Testis (tissue), 2 donors: ENCODE measurements at regions not wholly inside any gene's neighbourhood (a gene's known extent, or its start where the extent isn't known, plus 50 kb on each side); places are given as distances from the start of the nearest gene placed in this dataset.

Source experiments
- DNase-seq: peaks from one replicate; pipeline ENCODE4 v3.0.0-alpha.2; 2019
- H3K27ac ChIP-seq, 2 donors: fragments of 200-600 bp; sonication (generic); one replicate each; pipeline ENCODE4 v1.5.1; 2019
- H3K27me3 ChIP-seq: fragments of 200-600 bp; sonication (generic); one replicate; pipeline ENCODE4 v1.5.1; 2019
- H3K36me3 ChIP-seq: fragments of 200-600 bp; sonication (generic); one replicate; pipeline ENCODE4 v1.5.1; 2017; ENCODE audit warnings: low read depth; ENCODE audit errors: missing control alignments
- H3K4me1 ChIP-seq: fragments of 200-600 bp; sonication (generic); one replicate; pipeline ENCODE4 v1.5.1; 2019
- H3K4me3 ChIP-seq, 2 donors: fragments of 200-600 bp; sonication (generic); one replicate each; pipeline ENCODE4 v1.5.1; 2017 to 2019
- H3K9me3 ChIP-seq: fragments of 200-600 bp; sonication (generic); one replicate; pipeline ENCODE4 v1.5.1; 2017
- CTCF ChIP-seq, 3 experiments: fragments of 450-650 bp in 2 of 3; fragments of 200-600 bp in 1 of 3; sonication (generic) in 1 of 3; IDR thresholded peaks; one replicate each; pipeline ENCODE4 v1.5.1; 2016 to 2019; ENCODE audit warnings: antibody characterized with exemption in 3 of 3, mild to moderate bottlenecking in 2 of 3, moderate library complexity in 1 of 3
- POLR2A ChIP-seq: fragments of 450-650 bp; IDR thresholded peaks from one replicate; pipeline ENCODE4 v1.6.1; 2017; ENCODE audit warnings: antibody characterized with exemption, mild to moderate bottlenecking, moderate library complexity
- WGBS, 2 donors: methylation state at CpG; one replicate each; pipeline ENCODE4 v1.1.5; 2018; 5-methylcytosine and 5-hydroxymethylcytosine counted together
- intact Hi-C: fragments of 100-400 bp; cut with DNase I; formaldehyde crosslinking; loops from one replicate; pipeline ENCODE4 v1.15.1; 2023; ENCODE audit warnings: low total_unique reads

- no peak for DNase-seq
- no peak overlapping the region for H3K27ac ChIP-seq
- H3K4me3 ChIP-seq: no peak overlapping the region
- H3K27me3 ChIP-seq: no peaks in the 10 kb centered on the region
- no peaks in the 10 kb centered on the region for H3K9me3 ChIP-seq
- H3K36me3 ChIP-seq: no peaks in the 10 kb centered on the region
- TF ChIP-seq CTCF (IDR thresholded peaks at IDR 0.05) (no peak), POLR2A (no peak)
- intact Hi-C loops: no loop called here
- no peaks in the 10 kb centered on the region for H3K4me1 ChIP-seq
- WGBS, 2 donors: 41 to 57% methylated on average over 4 of the region's 4 CpGs
Measured at GRCh38 chr10:84700668-84701369, 372.4 kb downstream of the CCSER2 start.

DNA sequence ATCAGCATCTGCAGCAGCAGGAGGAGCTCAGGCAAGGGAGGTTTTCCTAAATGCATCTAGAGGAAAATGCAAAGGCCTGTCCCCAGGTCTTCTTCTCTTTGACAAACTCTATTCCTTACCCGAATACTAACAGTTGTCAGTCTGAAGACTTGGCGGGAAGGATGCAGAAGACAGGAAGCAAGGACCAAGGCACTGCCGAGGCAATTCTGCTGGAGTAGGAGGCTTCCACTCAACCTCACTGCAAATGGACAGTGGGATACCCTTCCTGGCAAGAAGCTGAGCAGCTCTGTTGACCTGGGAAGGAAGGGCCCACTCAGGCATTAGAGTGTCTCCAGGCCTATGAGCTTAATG is 373.0 kb downstream of the CCSER2 start:
- no peak overlapping the region for H3K27ac ChIP-seq
- intact Hi-C loops: no loop called here
- 80 to 90% methylated on average over 3 of the region's 3 CpGs for WGBS, 2 donors
- no peaks in the 10 kb centered on the region for H3K9me3 ChIP-seq
- no peak for DNase-seq
- no peaks in the 10 kb centered on the region for H3K4me1 ChIP-seq
- H3K36me3 ChIP-seq: no peaks in the 10 kb centered on the region
- H3K27me3 ChIP-seq: no peaks in the 10 kb centered on the region
- TF ChIP-seq POLR2A (no peak), CTCF (IDR thresholded peaks at IDR 0.05) (no peak)
- no peak overlapping the region for H3K4me3 ChIP-seq

DNA sequence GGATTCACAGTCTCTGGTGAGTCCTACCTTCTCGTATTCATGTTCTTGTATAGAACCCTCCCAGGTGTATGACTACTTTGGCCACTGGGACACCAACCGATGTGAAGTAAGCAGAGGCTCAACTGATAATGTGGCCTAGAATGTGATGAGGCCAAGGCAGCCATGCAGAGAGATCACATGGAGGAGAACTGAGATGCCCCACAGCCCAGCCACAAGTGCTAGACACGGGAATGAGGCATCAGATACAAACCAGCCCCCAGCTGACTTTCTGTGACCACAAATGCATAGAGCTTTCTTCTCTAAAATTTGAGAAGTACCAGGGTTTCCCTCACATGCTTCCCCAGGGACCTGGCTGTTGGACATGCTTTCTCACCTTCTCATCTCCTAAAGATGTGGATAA is 375.7 kb downstream of the CCSER2 start:
- 84 to 90% methylated on average over 3 of the region's 3 CpGs for WGBS, 2 donors
- Histone ChIP-seq H3K36me3 (no peaks in the 10 kb centered on the region), H3K27me3 (no peaks in the 10 kb centered on the region), H3K4me1 (no peaks in the 10 kb centered on the region), H3K4me3 (no peak overlapping the region), H3K27ac (no peak overlapping the region), H3K9me3 (no peaks in the 10 kb centered on the region)
- DNase-seq: no peak
- intact Hi-C loops: no loop called here
- no peak for TF ChIP-seq POLR2A
- TF ChIP-seq CTCF (IDR thresholded peaks at IDR 0.05): no peak

- WGBS, 2 donors: 78 to 84% methylated on average over 1 of the region's 1 CpG
- H3K27me3 ChIP-seq: no peaks in the 10 kb centered on the region
- TF ChIP-seq POLR2A (no peak), CTCF (IDR thresholded peaks at IDR 0.05) (no peak)
- no peaks in the 10 kb centered on the region for H3K36me3 ChIP-seq
- H3K27ac ChIP-seq: no peak overlapping the region
- H3K9me3 ChIP-seq: no peaks in the 10 kb centered on the region
- DNase-seq: no peak
- H3K4me1 ChIP-seq: no peaks in the 10 kb centered on the region
- H3K4me3 ChIP-seq: no peak overlapping the region
- intact Hi-C loops: no loop called here
Measured at GRCh38 chr10:84706431-84706830, 378.0 kb downstream of the CCSER2 start.

DNA sequence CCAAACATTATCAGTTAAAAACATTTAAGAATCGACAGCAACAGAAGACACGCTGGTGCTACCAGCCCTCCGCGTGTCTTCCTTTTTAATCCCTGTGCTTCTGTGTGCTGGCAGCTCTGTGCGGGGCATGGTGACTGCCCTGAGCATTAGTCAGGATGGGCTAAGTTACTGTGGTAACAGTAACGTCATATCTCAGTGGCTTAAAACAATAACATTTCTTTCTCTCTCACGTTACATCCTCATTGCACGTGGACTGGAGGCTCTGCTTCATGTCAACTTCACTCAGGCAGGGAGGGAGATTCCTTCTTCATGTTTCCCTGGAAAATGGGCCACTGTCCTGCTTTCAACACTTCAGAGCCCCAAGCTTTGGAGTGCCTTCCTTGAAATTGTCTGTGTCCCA is 378.5 kb downstream of the CCSER2 start:
- TF ChIP-seq CTCF (IDR thresholded peaks at IDR 0.05) (no peak), POLR2A (no peak)
- Histone ChIP-seq H3K36me3 (no peaks in the 10 kb centered on the region), H3K4me3 (no peak overlapping the region), H3K27ac (no peak overlapping the region), H3K9me3 (no peaks in the 10 kb centered on the region), H3K27me3 (no peaks in the 10 kb centered on the region), H3K4me1 (no peaks in the 10 kb centered on the region)
- WGBS, 2 donors: 84 to 89% methylated on average over 8 of the region's 8 CpGs
- intact Hi-C loops: no loop called here
- no peak for DNase-seq
